ENCODE measurements at regions not wholly inside any gene's neighbourhood (a gene's known extent, or its start where the extent isn't known, plus 50 kb on each side); places are given as distances from the start of the nearest gene placed in this dataset.

GRCh38 chr7:45365341-45365740 is 207.8 kb downstream of the RAMP3 start:
- TF ChIP-seq CTCF (IDR thresholded peaks at IDR 0.05) (no peak), POLR2A (IDR thresholded peaks at IDR 0.05) (no peak)

Measured in esophagus squamous epithelium (tissue), 4 donors.